Activated CD4-positive, alpha-beta T cell treated with anti-CD3 and anti-CD28 coated beads for 36 hours (primary cell): ENCODE measurements at regions not wholly inside any gene's neighbourhood (a gene's known extent, or its start where the extent isn't known, plus 50 kb on each side); places are given as distances from the start of the nearest gene placed in this dataset.

Source experiments
- ATAC-seq: fragments of 200-7000 bp; cut with Tn5 transposase; one replicate; pipeline ENCODE4 v1.10.0; 2021; ENCODE audit warnings: mild to moderate bottlenecking, moderate library complexity
- CTCF ChIA-PET: fragments of 350-600 bp; sonication (Branson Sonifier 250); formaldehyde crosslinking; loops from one replicate; lab custom pipeline; 2021; ENCODE audit warnings: antibody characterized with exemption; lab: Charles Lee
- POLR2A ChIA-PET: fragments of 350-600 bp; sonication (Branson Sonifier 250); formaldehyde crosslinking; loops from one replicate; lab custom pipeline; 2021; ENCODE audit warnings: antibody characterized with exemption, inconsistent platforms; lab: Charles Lee
- DNase-seq: peaks from one replicate; pipeline ENCODE4 v3.0.0-alpha.2; 2020
- H3K27ac Mint-ChIP-seq: one replicate; pipeline ENCODE4 v1.8.0; 2021; ENCODE audit warnings: mixed read lengths
- H3K27me3 Mint-ChIP-seq: one replicate; pipeline ENCODE4 v1.8.0; 2021; ENCODE audit warnings: mixed read lengths
- H3K36me3 Mint-ChIP-seq: one replicate; pipeline ENCODE4 v1.8.0; 2021; ENCODE audit warnings: low read depth, mixed read lengths
- H3K4me1 Mint-ChIP-seq: one replicate; pipeline ENCODE4 v1.8.0; 2021; ENCODE audit warnings: mixed read lengths
- H3K4me3 Mint-ChIP-seq: one replicate; pipeline ENCODE4 v1.8.0; 2021; ENCODE audit warnings: mild to moderate bottlenecking, moderate library complexity, mixed read lengths
- H3K9me3 Mint-ChIP-seq: one replicate; pipeline ENCODE4 v1.8.0; 2021; ENCODE audit warnings: low read depth, mixed read lengths
- intact Hi-C, 2 experiments: fragments of 100-400 bp; cut with DNase I in 1 of 2; cut with micrococcal nuclease in 1 of 2; formaldehyde crosslinking; loops; one replicate each; pipeline versions ENCODE4 v1.14.2 to v1.15.1; 2022 to 2024; cut with DNase I, micrococcal nuclease

- Mint-ChIP-seq H3K4me1 (no peaks in the 10 kb centered on the region), H3K9me3 (peaks cover 21% of the 10 kb centered on the region), H3K4me3 (no peak overlapping the region), H3K36me3 (no peaks in the 10 kb centered on the region), H3K27me3 (no peaks in the 10 kb centered on the region), H3K27ac (no peak overlapping the region)
- intact Hi-C loops: no loop called here
- DNase-seq (no peak), ATAC-seq (no peak)
- POLR2A ChIA-PET: no interaction called here
- CTCF ChIA-PET: no interaction called here
These were observed 2202.0 kb downstream of the PCDH9 start for GRCh38 chr13:65028101-65028500.

GRCh38 chr13:65026505-65026904 lies 2203.6 kb downstream of the PCDH9 start:
- POLR2A ChIA-PET: no interaction called here
- intact Hi-C loops: no loop called here
- H3K4me3 Mint-ChIP-seq: no peak overlapping the region

GRCh38 chr13:65011378-65011777 lies 2218.8 kb downstream of the PCDH9 start:
- Mint-ChIP-seq H3K4me3 (no peak overlapping the region), H3K4me1 (no peaks in the 10 kb centered on the region), H3K36me3 (no peaks in the 10 kb centered on the region), H3K27ac (no peak overlapping the region), H3K27me3 (no peaks in the 10 kb centered on the region), H3K9me3 (peaks cover 14% of the 10 kb centered on the region)
- CTCF ChIA-PET: no interaction called here
- no peak for DNase-seq
- intact Hi-C loops: no loop called here
- POLR2A ChIA-PET: no interaction called here
- ATAC-seq: no peak

More at GRCh38 chr13:65026505-65026904, 2203.6 kb downstream of the PCDH9 start:
- Mint-ChIP-seq H3K36me3 (no peaks in the 10 kb centered on the region), H3K27me3 (no peaks in the 10 kb centered on the region), H3K27ac (no peak overlapping the region), H3K9me3 (peaks cover 14% of the 10 kb centered on the region), H3K4me1 (no peaks in the 10 kb centered on the region)
- CTCF ChIA-PET: no interaction called here
- DNase-seq: no peak
- ATAC-seq: no peak

- ATAC-seq: no peak
- no peaks in the 10 kb centered on the region for H3K36me3 Mint-ChIP-seq
- H3K9me3 Mint-ChIP-seq: peaks cover 11% of the 10 kb centered on the region
These were observed 2232.7 kb downstream of the PCDH9 start for GRCh38 chr13:64997438-64997837.

GRCh38 chr13:64993514-64994164 lies 2236.5 kb downstream of the PCDH9 start:
- no peaks in the 10 kb centered on the region for H3K27me3 Mint-ChIP-seq
- intact Hi-C loops: no loop called here
- DNase-seq (no peak), ATAC-seq (no peak)
- no peak overlapping the region for H3K27ac Mint-ChIP-seq
- peaks cover 11% of the 10 kb centered on the region for H3K9me3 Mint-ChIP-seq
- no peaks in the 10 kb centered on the region for H3K36me3 Mint-ChIP-seq
- H3K4me3 Mint-ChIP-seq: no peak overlapping the region
- H3K4me1 Mint-ChIP-seq: no peaks in the 10 kb centered on the region
- CTCF ChIA-PET: no interaction called here
- POLR2A ChIA-PET: no interaction called here

More at GRCh38 chr13:64997438-64997837, 2232.7 kb downstream of the PCDH9 start:
- DNase-seq: no peak
- Mint-ChIP-seq H3K27ac (no peak overlapping the region), H3K27me3 (no peaks in the 10 kb centered on the region), H3K4me3 (no peak overlapping the region), H3K4me1 (no peaks in the 10 kb centered on the region)
- intact Hi-C loops: no loop called here
- CTCF ChIA-PET: no interaction called here
- POLR2A ChIA-PET: no interaction called here

GRCh38 chr13:64992314-64992713 lies 2237.8 kb downstream of the PCDH9 start:
- Mint-ChIP-seq H3K27me3 (no peaks in the 10 kb centered on the region), H3K36me3 (no peaks in the 10 kb centered on the region), H3K4me1 (no peaks in the 10 kb centered on the region), H3K4me3 (no peak overlapping the region), H3K9me3 (peaks cover 11% of the 10 kb centered on the region), H3K27ac (no peak overlapping the region)
- POLR2A ChIA-PET: no interaction called here
- DNase-seq: no peak
- intact Hi-C loops: no loop called here
- no peak for ATAC-seq
- CTCF ChIA-PET: no interaction called here

- ChIA-PET CTCF (no interaction called here), POLR2A (no interaction called here)
- intact Hi-C loops: no loop called here
- Mint-ChIP-seq H3K9me3 (peaks cover 8% of the 10 kb centered on the region), H3K27me3 (no peaks in the 10 kb centered on the region), H3K27ac (no peak overlapping the region), H3K4me3 (no peak overlapping the region), H3K4me1 (no peaks in the 10 kb centered on the region), H3K36me3 (no peaks in the 10 kb centered on the region)
- no peak for DNase-seq
- ATAC-seq: no peak
These were observed 2245.1 kb downstream of the PCDH9 start for GRCh38 chr13:64985075-64985474.

GRCh38 chr13:64962404-64962803 lies 2267.7 kb downstream of the PCDH9 start:
- intact Hi-C loops: no loop called here
- ATAC-seq: no peak
- H3K9me3 Mint-ChIP-seq: peaks cover 15% of the 10 kb centered on the region

GRCh38 chr13:64959276-64959675 lies 2270.9 kb downstream of the PCDH9 start:
- Mint-ChIP-seq H3K36me3 (no peaks in the 10 kb centered on the region), H3K9me3 (peaks cover 9% of the 10 kb centered on the region), H3K27me3 (no peaks in the 10 kb centered on the region), H3K27ac (no peak overlapping the region), H3K4me1 (no peaks in the 10 kb centered on the region), H3K4me3 (no peak overlapping the region)
- ChIA-PET CTCF (no interaction called here), POLR2A (no interaction called here)
- DNase-seq: no peak
- intact Hi-C loops: no loop called here
- ATAC-seq: no peak

More at GRCh38 chr13:64962404-64962803, 2267.7 kb downstream of the PCDH9 start:
- no peaks in the 10 kb centered on the region for H3K36me3 Mint-ChIP-seq
- no peaks in the 10 kb centered on the region for H3K27me3 Mint-ChIP-seq
- DNase-seq: no peak
- CTCF ChIA-PET: no interaction called here
- H3K4me3 Mint-ChIP-seq: no peak overlapping the region
- no peak overlapping the region for H3K27ac Mint-ChIP-seq
- POLR2A ChIA-PET: no interaction called here
- H3K4me1 Mint-ChIP-seq: no peaks in the 10 kb centered on the region

GRCh38 chr13:64958106-64958505 lies 2272.0 kb downstream of the PCDH9 start:
- no peak overlapping the region for H3K4me3 Mint-ChIP-seq
- no peaks in the 10 kb centered on the region for H3K27me3 Mint-ChIP-seq
- H3K4me1 Mint-ChIP-seq: no peaks in the 10 kb centered on the region
- ChIA-PET CTCF (interaction anchor here (0.8 kb wide), 1 partner anchor 33 kb away, joined by 3 read pairs; no protein-coding TSS in a partner anchor), POLR2A (no interaction called here)
- no peak for DNase-seq
- intact Hi-C loops: no loop called here
- no peak for ATAC-seq
- H3K9me3 Mint-ChIP-seq: peaks cover 4% of the 10 kb centered on the region
- no peak overlapping the region for H3K27ac Mint-ChIP-seq
- no peaks in the 10 kb centered on the region for H3K36me3 Mint-ChIP-seq

GRCh38 chr13:64938660-64939059 lies 2291.5 kb downstream of the PCDH9 start:
- POLR2A ChIA-PET: no interaction called here
- H3K9me3 Mint-ChIP-seq: peaks cover 7% of the 10 kb centered on the region
- ATAC-seq (no peak), DNase-seq (no peak)
- no peaks in the 10 kb centered on the region for H3K36me3 Mint-ChIP-seq
- H3K4me1 Mint-ChIP-seq: no peaks in the 10 kb centered on the region
- no peak overlapping the region for H3K4me3 Mint-ChIP-seq
- H3K27ac Mint-ChIP-seq: no peak overlapping the region
- H3K27me3 Mint-ChIP-seq: no peaks in the 10 kb centered on the region
- CTCF ChIA-PET: interaction anchor here (1.1 kb wide), 1 partner anchor 172 kb away, joined by 3 read pairs; no protein-coding TSS in a partner anchor
- intact Hi-C loops: no loop called here

GRCh38 chr13:64937302-64937701 lies 2292.8 kb downstream of the PCDH9 start:
- Mint-ChIP-seq H3K4me1 (no peaks in the 10 kb centered on the region), H3K27me3 (no peaks in the 10 kb centered on the region), H3K4me3 (no peak overlapping the region), H3K36me3 (no peaks in the 10 kb centered on the region), H3K9me3 (peaks cover 7% of the 10 kb centered on the region), H3K27ac (no peak overlapping the region)
- ATAC-seq (no peak), DNase-seq (no peak)
- POLR2A ChIA-PET: no interaction called here
- intact Hi-C loops: no loop called here
- CTCF ChIA-PET: no interaction called here
